Activated CD8-positive, alpha-beta memory T cell treated with anti-CD3 and anti-CD28 coated beads, Interleukin-2, amount 50 U/mL, for 24 hours (primary cell): ENCODE measurements at regions not wholly inside any gene's neighbourhood (a gene's known extent, or its start where the extent isn't known, plus 50 kb on each side); places are given as distances from the start of the nearest gene placed in this dataset.

Experiments
- DNase-seq: peaks from one replicate; pipeline ENCODE4 v3.0.0-alpha.2; 2020; ENCODE audit errors: extremely low read depth

- no peak for DNase-seq
These were observed 228.2 kb downstream of the TBL1XR1 start for GRCh38 chr3:176969066-176969465.

DNA sequence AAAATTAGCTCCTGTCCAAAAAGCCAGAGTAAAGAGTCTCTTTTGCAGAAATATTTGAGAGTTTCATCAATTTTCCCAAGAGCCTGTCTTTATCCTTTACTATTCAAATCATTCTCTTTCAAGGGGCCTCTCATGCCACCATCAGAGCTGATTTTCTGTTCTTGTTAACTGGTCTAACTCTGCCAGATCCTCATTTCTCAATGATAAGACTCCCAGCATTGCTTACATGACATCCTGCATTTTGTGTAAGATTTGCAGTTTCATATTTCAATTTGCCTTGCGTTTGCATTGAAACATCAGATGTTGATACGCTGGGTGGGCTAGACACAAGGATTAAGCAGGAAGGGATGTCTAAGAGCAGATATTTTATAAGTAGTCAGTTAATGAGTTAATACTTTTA, 228.7 kb downstream of the TBL1XR1 start:
- no peak for DNase-seq

DNA sequence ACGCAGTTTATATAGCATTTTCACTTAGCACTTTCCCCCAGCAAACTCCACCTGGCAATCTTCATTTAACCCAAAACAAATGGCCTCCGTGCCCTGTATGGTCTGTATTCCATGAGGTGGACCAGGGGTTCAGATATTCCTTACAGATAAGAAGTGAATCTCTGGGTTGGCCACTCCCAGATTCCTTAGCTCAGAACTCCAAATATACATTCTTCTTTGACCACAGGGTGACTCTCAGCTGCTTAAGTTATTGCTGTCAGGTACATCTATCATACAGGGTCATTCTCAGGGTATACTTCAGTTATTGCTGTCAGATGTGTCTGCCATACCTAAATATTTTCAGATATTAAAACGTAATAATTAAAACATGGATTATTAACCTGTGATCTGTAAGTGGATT, 229.8 kb downstream of the TBL1XR1 start:
- no peak for DNase-seq

DNA sequence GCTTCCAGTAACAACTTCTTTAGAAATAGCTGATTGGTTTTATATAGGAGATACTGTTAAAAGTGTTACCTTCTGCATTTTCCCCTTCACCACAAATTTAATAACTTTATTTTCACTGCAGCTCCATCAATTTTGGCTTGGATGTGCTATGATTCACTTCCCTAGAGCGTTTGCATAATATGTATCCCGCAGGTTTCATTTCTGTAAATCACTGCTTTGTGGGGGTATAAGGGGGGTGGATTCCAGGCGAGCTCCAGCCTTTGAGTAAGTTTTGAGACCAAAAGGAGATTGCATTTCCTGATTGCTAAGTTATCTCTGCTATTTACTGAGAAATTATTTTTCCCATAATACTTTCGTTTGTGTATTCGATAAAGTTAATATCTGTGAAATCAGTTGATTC, 232.6 kb downstream of the TBL1XR1 start:
- DNase-seq: no peak

- no peak for DNase-seq
These were observed 235.4 kb downstream of the TBL1XR1 start for GRCh38 chr3:176961916-176962315.

GRCh38 chr3:176959867-176960266, 237.4 kb downstream of the TBL1XR1 start:
- no peak for DNase-seq

DNA sequence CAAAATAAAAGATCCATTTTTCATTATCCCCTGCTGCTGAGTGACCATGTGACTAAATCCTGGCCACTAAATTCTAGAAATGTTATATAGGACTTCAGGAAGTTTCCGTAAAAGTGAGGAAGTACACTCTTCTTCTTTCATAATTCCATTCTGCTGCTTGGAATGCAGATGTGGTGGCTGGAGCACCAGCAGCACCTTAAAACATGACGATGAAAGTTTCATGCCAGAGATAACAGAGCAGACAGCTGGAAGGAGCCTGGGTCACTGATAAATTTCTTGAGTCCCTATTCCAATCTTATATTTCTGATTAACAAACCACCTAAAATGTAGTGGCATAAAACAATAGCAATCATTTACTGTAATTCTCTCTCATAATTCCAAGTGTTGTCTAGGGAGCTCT, 238.7 kb downstream of the TBL1XR1 start:
- no peak for DNase-seq

GRCh38 chr3:176954517-176954916, 242.8 kb downstream of the TBL1XR1 start:
- no peak for DNase-seq

DNA sequence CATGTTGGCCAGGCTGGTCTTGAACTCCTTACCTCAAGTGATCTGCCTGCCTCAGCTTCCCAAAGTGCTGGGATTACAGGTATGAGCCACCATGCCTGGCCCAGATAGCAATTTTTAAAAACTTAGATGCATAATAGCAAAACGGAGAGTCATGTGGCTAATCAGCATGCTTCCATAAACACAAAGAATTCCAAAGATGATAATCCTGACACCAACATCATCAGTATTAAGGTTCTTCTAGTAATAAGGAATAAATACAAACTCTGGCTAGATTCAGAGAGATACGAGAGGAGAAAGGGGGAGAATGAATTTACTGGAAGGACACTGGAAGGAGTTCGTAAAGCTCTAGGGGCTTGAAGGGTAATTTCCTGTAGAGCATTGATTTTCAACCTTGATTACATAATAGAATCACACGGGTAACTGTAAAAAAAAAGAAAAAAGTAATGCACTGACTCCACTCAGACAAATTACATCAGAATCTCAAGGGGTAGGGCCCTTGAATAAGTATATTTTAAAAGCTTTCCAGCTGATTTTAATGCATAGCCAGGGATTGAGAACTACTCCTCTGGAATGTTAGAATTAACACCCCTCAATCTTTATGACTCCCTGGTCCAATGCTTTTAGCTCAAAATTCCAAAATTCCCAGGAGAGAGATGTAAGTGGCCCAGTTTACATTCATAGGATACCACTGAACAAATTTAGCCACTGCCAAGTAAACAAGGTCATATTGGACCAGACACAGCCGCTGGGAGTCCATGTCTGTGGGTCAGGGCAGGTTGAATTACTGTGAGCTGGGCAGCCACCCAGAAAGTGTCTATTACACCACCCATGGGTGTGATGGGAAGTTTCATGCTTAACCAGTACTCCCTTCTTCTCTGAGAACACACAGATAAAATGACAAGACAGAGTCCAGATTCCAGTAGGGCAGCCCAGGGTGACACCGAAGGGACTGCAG, 243.9 kb downstream of the TBL1XR1 start:
- no peak for DNase-seq

- no peak for DNase-seq
These were observed 245.5 kb downstream of the TBL1XR1 start for GRCh38 chr3:176951586-176952292.

GRCh38 chr3:176951144-176951543, 246.1 kb downstream of the TBL1XR1 start:
- DNase-seq: no peak

DNA sequence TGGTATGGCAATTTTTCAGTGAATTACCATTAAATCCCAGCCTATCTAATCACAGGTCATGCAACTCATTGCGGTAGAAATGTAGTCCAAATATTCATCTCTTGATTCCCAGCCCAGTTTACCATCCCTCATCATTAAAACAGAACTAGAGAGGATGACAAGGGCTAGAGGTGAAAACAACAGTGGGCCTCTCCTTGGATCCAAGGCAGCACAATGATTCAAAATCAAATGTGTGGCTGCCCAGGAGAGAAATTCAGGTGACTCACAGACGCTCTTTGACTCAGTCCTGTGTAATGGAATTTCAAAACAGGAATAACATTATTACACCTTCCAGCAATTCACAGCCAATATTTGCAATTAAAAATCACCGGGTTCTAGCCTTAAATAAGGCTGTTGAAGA, 246.5 kb downstream of the TBL1XR1 start:
- DNase-seq: no peak

DNA sequence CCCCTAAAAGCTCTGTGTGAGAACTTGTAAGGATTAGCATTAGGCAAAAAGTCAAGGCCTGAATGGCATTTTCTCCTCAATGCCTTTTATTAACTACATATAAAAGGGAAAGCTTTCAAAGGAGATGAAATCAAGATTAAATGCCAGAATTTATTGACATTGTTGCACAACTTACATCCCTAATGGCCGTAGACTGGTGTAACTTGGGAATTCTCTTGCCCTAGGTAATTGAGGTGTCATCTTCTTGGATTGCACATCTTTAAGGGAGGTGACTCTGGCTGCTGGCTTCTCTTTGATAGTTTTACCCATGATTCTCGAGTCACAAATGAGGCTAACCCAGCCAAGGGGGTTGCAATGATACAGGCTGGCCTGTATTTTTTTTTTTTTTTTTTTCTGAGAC, 249.1 kb downstream of the TBL1XR1 start:
- DNase-seq: no peak

DNA sequence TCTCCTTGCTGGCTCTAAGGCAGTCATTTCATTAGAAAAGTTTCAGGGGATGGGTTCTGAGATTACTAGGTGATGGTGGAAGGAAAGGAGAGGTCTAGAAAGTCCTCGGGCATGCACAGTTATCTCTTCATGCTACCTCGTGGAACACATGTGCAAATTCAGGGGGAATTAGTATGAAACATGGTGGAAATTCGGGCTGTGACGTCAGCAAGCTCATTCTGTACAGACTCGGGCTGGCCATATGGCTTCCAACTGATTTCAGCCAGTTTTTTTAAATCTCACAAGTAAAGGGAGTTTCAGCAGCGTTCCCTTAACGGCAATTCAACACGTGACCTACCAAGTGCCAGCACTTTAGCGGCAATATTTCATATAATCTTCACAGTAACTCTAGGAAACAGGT, 251.1 kb downstream of the TBL1XR1 start:
- no peak for DNase-seq

DNA sequence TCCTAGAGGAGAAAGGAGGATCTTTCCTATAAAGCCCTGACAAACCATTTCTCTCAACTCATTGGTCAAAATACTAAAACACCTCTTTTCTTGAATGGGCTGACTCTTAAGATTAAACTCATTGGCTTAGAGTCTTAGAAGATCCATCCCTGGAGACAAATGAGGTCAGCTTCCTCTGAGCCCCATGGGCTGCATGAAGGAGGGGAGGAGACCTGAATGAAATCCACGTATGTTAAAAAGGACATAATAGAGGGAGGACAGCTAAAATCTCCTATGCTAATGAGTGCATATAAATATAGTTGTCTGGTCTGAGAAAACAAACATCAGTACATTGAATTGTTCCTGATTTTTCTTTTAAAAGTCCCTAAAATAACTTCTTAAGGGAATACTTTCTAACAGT, 255.0 kb downstream of the TBL1XR1 start:
- no peak for DNase-seq

GRCh38 chr3:176941689-176942088, 255.6 kb downstream of the TBL1XR1 start:
- DNase-seq: no peak

GRCh38 chr3:176939022-176939817, 258.1 kb downstream of the TBL1XR1 start:
- DNase-seq: no peak

- no peak for DNase-seq
These were observed 259.3 kb downstream of the TBL1XR1 start for GRCh38 chr3:176937994-176938393.

- DNase-seq: no peak
These were observed 259.7 kb downstream of the TBL1XR1 start for GRCh38 chr3:176937541-176937940.

DNA sequence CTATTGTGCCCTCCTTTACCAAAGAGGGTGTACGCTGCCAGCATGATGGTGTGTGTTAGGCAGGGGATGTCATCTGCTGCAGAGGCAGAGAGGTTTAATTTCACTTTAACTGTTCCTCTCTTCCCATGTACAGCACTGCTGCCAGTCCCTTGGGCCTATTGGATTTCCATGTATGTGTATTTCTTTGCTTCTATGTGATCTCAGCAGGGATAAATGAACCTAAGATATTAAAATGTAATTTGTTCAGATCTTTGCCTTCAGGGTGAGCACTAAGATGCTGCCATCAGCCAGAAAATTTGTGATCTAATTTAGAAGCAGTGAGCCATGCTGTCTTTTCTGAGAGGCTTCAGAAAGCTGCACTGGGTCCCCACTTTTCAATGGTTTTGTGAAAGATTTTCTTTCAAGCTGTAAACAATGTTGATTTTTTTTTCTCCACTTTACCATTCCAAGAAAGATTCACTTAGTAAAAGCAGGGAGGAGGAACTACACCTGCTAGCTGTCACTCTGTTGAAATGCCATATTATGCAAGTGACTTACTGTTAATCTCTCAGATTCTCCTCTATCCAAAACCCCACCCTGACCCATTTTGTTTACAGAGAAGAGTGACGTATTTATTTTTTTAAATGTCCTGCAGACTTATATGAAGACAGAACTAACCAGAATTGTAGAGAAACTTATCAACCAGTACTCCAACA, 261.9 kb downstream of the TBL1XR1 start:
- DNase-seq: no peak

- no peak for DNase-seq
These were observed 262.6 kb downstream of the TBL1XR1 start for GRCh38 chr3:176934698-176935097.

DNA sequence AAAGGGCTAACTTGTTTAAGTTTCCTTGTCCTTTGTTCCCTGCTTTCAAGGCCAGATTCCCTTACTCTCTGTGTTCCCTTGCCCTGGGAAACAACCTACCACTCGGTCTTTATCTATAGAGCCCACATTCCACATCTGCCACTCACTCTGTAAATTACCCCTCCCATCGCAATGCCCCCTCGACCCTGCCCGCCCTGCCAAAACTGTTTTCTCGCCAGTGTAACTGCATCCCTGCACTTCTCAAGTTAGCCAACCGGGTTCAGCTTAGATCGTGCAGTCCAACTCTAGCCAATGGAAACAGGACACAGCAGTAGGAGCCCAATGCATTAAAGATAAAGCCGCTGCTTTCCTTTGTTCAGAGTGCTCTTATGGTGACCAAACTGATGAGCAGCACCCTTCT, 263.6 kb downstream of the TBL1XR1 start:
- no peak for DNase-seq
